Gastrocnemius medialis (tissue), 4 donors: ENCODE measurements at regions not wholly inside any gene's neighbourhood (a gene's known extent, or its start where the extent isn't known, plus 50 kb on each side); places are given as distances from the start of the nearest gene placed in this dataset.

ENCODE experiments used
- ATAC-seq, 2 donors: fragments of 150-250 bp; one replicate each; pipeline ENCODE4 v1.9.1; 2016
- DNase-seq, 2 donors: peaks; one replicate each; pipeline ENCODE4 v3.0.0-alpha.2; 2019
- H3K27ac ChIP-seq, 4 donors: fragments of 200-600 bp; sonication (generic); 1 replicate in 1 of 4; 2 replicates in 3 of 4; pipeline ENCODE4 v1.5.1; 2016 to 2018; ENCODE audit warnings: mild to moderate bottlenecking in 2 of 4, moderate library complexity in 1 of 4
- H3K27me3 ChIP-seq, 3 donors: fragments of 200-600 bp; sonication (generic) in 2 of 3; 1 replicate in 1 of 3; 2 replicates in 2 of 3; pipeline versions ENCODE4 v1.5.1 to v1.6.0; 2016 to 2019; ENCODE audit warnings: mild to moderate bottlenecking in 1 of 3, moderate library complexity in 1 of 3
- H3K36me3 ChIP-seq, 2 donors: fragments of 200-600 bp; sonication (generic) in 1 of 2; one replicate each; pipeline ENCODE4 v1.5.1; 2017 to 2018
- H3K4me1 ChIP-seq, 2 donors: fragments of 200-600 bp; sonication (generic) in 1 of 2; one replicate each; pipeline ENCODE4 v1.5.1; 2016 to 2017; ENCODE audit warnings: mild to moderate bottlenecking in 2 of 2
- H3K4me3 ChIP-seq, 4 donors: fragments of 200-600 bp; sonication (generic) in 3 of 4; 1 replicate in 1 of 4; 2 replicates in 3 of 4; pipeline ENCODE4 v1.5.1; 2016 to 2019; ENCODE audit warnings: mild to moderate bottlenecking in 2 of 4
- H3K9me3 ChIP-seq, 3 donors: fragments of 200-600 bp; sonication (generic) in 2 of 3; 1 replicate in 1 of 3; 2 replicates in 2 of 3; pipeline ENCODE4 v1.5.1; 2016 to 2019
- POLR2A ChIP-seq, 2 donors: fragments of 450-650 bp; IDR thresholded peaks; one replicate each; pipeline ENCODE4 v1.6.1; 2017; ENCODE audit warnings: antibody characterized with exemption in 2 of 2, mild to moderate bottlenecking in 2 of 2, moderate library complexity in 2 of 2
- in situ Hi-C, 4 donors: fragments of 200-750 bp; cut with MboI; loops; one replicate each; pipeline versions ENCODE4 v1.15.0 to v1.8.0; 2017; ENCODE audit warnings: low sequenced_read_pairs in 4 of 4
- intact Hi-C: fragments of 100-400 bp; cut with DNase I; formaldehyde crosslinking; loops from one replicate; pipeline ENCODE4 v1.15.1; 2023; ENCODE audit warnings: low total_unique reads
- TF ChIP-seq, protein P1 (sequence below), 5 experiments: fragments of 450-650 bp in 3 of 5; fragments of 200-600 bp in 2 of 5; sonication (generic) in 2 of 5; IDR thresholded peaks in 4 of 5; conservative IDR thresholded peaks in 1 of 5; 1 replicate in 4 of 5; 2 replicates in 1 of 5; pipeline ENCODE4 v1.5.1; 2016 to 2019; ENCODE audit warnings: antibody characterized with exemption in 5 of 5, mild to moderate bottlenecking in 3 of 5, moderate library complexity in 3 of 5

GRCh38 chr7:131619336-131620305 is 63.2 kb upstream of the PODXL start:
- Histone ChIP-seq H3K9me3 (no peaks in the 10 kb centered on the region), H3K36me3 (no peaks in the 10 kb centered on the region), H3K4me1 (no peaks in the 10 kb centered on the region), H3K4me3 (no peak overlapping the region), H3K27ac (no peak overlapping the region), H3K27me3 (no peaks in the 10 kb centered on the region)
- in situ Hi-C loops (no loop called here), intact Hi-C loops (no loop called here)
- ATAC-seq (no peak), DNase-seq (no peak)
- TF ChIP-seq, protein P1, sequence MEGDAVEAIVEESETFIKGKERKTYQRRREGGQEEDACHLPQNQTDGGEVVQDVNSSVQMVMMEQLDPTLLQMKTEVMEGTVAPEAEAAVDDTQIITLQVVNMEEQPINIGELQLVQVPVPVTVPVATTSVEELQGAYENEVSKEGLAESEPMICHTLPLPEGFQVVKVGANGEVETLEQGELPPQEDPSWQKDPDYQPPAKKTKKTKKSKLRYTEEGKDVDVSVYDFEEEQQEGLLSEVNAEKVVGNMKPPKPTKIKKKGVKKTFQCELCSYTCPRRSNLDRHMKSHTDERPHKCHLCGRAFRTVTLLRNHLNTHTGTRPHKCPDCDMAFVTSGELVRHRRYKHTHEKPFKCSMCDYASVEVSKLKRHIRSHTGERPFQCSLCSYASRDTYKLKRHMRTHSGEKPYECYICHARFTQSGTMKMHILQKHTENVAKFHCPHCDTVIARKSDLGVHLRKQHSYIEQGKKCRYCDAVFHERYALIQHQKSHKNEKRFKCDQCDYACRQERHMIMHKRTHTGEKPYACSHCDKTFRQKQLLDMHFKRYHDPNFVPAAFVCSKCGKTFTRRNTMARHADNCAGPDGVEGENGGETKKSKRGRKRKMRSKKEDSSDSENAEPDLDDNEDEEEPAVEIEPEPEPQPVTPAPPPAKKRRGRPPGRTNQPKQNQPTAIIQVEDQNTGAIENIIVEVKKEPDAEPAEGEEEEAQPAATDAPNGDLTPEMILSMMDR (IDR thresholded peaks at IDR 0.05 in 4 of 5, conservative IDR thresholded peaks at IDR 0.05 in 1 of 5): no peak
- TF ChIP-seq POLR2A (IDR thresholded peaks at IDR 0.05): no peak

DNA sequence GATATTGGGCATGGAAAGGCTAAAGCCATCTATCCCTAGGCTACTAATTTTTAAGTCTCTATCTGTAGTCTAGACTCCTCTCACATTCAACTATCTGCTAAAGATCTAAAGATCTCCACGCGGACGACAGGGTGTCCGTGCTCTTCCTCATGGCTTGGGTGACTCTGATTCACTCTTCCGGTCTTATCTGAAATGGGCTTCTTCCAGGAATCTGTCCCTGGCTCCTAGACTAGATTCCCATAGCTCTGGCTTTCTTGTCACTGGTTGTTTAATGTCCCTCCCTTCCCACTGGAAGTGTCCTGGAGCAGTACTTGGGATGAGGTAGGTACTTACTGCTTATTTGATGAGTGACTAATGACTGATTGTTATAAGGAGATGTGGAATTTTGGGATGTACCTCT is 62.0 kb upstream of the PODXL start:
- intact Hi-C loops (no loop called here), in situ Hi-C loops (no loop called here)
- Histone ChIP-seq H3K27ac (no peak overlapping the region), H3K9me3 (no peaks in the 10 kb centered on the region), H3K27me3 (no peaks in the 10 kb centered on the region), H3K4me1 (no peaks in the 10 kb centered on the region), H3K36me3 (no peaks in the 10 kb centered on the region), H3K4me3 (no peak overlapping the region)
- no peak for TF ChIP-seq POLR2A (IDR thresholded peaks at IDR 0.05)
- TF ChIP-seq, protein P1 (IDR thresholded peaks at IDR 0.05 in 4 of 5, conservative IDR thresholded peaks at IDR 0.05 in 1 of 5): no peak
- DNase-seq (no peak), ATAC-seq (no peak)

- H3K27ac ChIP-seq: no peak overlapping the region
- no peaks in the 10 kb centered on the region for H3K27me3 ChIP-seq
- no peak overlapping the region for H3K4me3 ChIP-seq
- H3K36me3 ChIP-seq: no peaks in the 10 kb centered on the region
- ATAC-seq (no peak), DNase-seq (no peak)
- H3K9me3 ChIP-seq: no peaks in the 10 kb centered on the region
- TF ChIP-seq POLR2A (IDR thresholded peaks at IDR 0.05): no peak
- TF ChIP-seq, protein P1 (IDR thresholded peaks at IDR 0.05 in 4 of 5, conservative IDR thresholded peaks at IDR 0.05 in 1 of 5): no peak
- no peaks in the 10 kb centered on the region for H3K4me1 ChIP-seq
- intact Hi-C loops: no loop called here
- in situ Hi-C loops: no loop called here
These were observed 60.2 kb upstream of the PODXL start for GRCh38 chr7:131616487-131617200.

- ATAC-seq: no peak
- H3K4me1 ChIP-seq: no peaks in the 10 kb centered on the region
- H3K36me3 ChIP-seq: no peaks in the 10 kb centered on the region
- no peaks in the 10 kb centered on the region for H3K9me3 ChIP-seq
- DNase-seq: no peak
- H3K27ac ChIP-seq: no peak overlapping the region
- in situ Hi-C loops (no loop called here), intact Hi-C loops (no loop called here)
- TF ChIP-seq, protein P1 (IDR thresholded peaks at IDR 0.05 in 4 of 5, conservative IDR thresholded peaks at IDR 0.05 in 1 of 5): no peak
- no peak for TF ChIP-seq POLR2A (IDR thresholded peaks at IDR 0.05)
- H3K27me3 ChIP-seq: no peaks in the 10 kb centered on the region
- H3K4me3 ChIP-seq: no peak overlapping the region
These were observed 57.5 kb upstream of the PODXL start for GRCh38 chr7:131613909-131614308.
